ENCODE measurements at regions not wholly inside any gene's neighbourhood (a gene's known extent, or its start where the extent isn't known, plus 50 kb on each side); places are given as distances from the start of the nearest gene placed in this dataset.
"Not testable (repeated sequence)": the region's sequence is repeated elsewhere in the genome, so short reads cannot be mapped to it uniquely, and the experiment has no call there.

- peaks cover 9% of the 10 kb centered on the region for H3K4me1 Mint-ChIP-seq
- no peaks in the 10 kb centered on the region for H3K36me3 Mint-ChIP-seq (ENCODE audit: low read depth)
- peaks cover 15% of the 10 kb centered on the region for H3K27me3 Mint-ChIP-seq (ENCODE audit: low read depth, poor library complexity)
- DNase-seq = no peak
- TF ChIP-seq, protein P1, sequence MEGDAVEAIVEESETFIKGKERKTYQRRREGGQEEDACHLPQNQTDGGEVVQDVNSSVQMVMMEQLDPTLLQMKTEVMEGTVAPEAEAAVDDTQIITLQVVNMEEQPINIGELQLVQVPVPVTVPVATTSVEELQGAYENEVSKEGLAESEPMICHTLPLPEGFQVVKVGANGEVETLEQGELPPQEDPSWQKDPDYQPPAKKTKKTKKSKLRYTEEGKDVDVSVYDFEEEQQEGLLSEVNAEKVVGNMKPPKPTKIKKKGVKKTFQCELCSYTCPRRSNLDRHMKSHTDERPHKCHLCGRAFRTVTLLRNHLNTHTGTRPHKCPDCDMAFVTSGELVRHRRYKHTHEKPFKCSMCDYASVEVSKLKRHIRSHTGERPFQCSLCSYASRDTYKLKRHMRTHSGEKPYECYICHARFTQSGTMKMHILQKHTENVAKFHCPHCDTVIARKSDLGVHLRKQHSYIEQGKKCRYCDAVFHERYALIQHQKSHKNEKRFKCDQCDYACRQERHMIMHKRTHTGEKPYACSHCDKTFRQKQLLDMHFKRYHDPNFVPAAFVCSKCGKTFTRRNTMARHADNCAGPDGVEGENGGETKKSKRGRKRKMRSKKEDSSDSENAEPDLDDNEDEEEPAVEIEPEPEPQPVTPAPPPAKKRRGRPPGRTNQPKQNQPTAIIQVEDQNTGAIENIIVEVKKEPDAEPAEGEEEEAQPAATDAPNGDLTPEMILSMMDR (IDR thresholded peaks at IDR 0.05) = no peak
- H3K9me3 Mint-ChIP-seq = no peaks in the 10 kb centered on the region
- H3K4me3 Mint-ChIP-seq = no peak overlapping the region
- H3K27ac Mint-ChIP-seq = no peak overlapping the region
Observed at GRCh38 chr12:46900734-46901463, 75.1 kb upstream of the SLC38A4 start.

GRCh38 chr12:46901464-46902205 is 75.8 kb upstream of the SLC38A4 start:
- H3K27ac Mint-ChIP-seq = no peak overlapping the region
- TF ChIP-seq, protein P1 (IDR thresholded peaks at IDR 0.05) = no peak
- DNase-seq = no peak
- peaks cover 9% of the 10 kb centered on the region for H3K4me1 Mint-ChIP-seq
- no peaks in the 10 kb centered on the region for H3K36me3 Mint-ChIP-seq (ENCODE audit: low read depth)
- H3K4me3 Mint-ChIP-seq = no peak overlapping the region
- peaks cover 15% of the 10 kb centered on the region for H3K27me3 Mint-ChIP-seq (ENCODE audit: low read depth, poor library complexity)
- H3K9me3 Mint-ChIP-seq = no peaks in the 10 kb centered on the region

DNA sequence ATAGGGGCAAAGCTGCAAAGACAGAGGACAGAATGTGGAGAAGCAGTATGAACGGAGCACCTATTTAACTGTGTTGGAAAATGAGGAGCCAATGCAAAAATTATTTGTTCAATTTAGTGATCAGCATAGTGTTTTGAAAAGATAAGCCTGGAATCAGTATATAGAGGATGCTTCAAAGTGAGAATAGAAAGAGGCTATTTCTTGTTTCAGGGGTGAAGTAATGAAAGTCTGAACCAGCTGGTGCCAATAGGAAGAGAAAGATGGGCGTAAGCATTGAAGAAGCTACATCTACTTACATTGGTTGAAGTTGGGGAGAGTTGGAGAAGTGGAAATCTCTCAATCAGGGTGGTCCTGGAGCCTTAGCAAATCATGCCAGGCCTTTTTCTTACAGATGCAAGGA is 77.3 kb upstream of the SLC38A4 start:
- TF ChIP-seq, protein P1 (IDR thresholded peaks at IDR 0.05) = no peak
- peaks cover 15% of the 10 kb centered on the region for H3K27me3 Mint-ChIP-seq (ENCODE audit: low read depth, poor library complexity)
- no peaks in the 10 kb centered on the region for H3K9me3 Mint-ChIP-seq
- peaks cover 9% of the 10 kb centered on the region for H3K4me1 Mint-ChIP-seq
- no peak for DNase-seq
- H3K4me3 Mint-ChIP-seq = no peak overlapping the region
- H3K27ac Mint-ChIP-seq = no peak overlapping the region
- no peaks in the 10 kb centered on the region for H3K36me3 Mint-ChIP-seq (ENCODE audit: low read depth)

DNA sequence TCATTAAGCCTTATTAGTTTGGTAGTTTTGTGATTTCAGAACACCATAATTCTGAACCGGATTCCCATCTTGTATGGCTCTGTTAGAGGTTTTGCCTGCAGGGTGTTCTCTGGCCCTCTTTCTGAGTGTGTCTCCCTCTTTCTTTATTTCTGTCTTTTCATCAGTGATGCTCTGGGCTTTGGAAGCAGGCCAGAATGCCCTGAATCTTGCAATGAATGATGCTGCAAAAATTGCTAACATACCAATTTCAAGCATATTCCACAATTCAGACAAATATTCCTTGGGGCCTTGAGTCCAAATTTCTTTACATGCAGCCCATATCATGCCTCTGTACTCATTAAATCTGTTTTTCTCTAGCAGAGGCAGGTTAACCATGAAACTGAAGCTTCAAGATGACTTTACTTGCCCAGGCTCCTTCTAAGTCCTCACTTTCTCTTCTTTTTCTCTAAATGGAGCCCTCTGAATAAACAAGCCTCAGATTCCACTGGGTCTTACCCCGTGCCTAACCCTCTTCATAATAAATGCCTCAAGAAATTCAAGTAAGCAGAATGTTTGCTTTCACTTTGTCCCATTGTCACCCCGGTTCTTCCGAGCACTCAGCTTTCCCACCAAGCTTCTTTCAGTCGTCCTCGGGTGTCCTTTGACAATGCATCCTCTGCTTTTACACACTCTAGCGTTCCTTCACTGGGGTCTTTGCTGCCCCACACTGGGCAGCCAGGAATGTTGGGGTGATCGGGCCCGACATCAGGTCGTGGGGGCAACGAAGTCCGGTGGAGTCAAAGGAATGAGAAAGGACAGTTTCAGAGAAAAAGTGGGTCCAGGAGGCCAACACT is 78.8 kb upstream of the SLC38A4 start:
- H3K27ac Mint-ChIP-seq = peak overlapping the region; percentile 64

GRCh38 chr12:46905239-46905627 is 79.4 kb upstream of the SLC38A4 start:
- peaks cover 12% of the 10 kb centered on the region for H3K9me3 Mint-ChIP-seq
- H3K27ac Mint-ChIP-seq = peak overlapping the region; percentile 64
- peaks cover 15% of the 10 kb centered on the region for H3K27me3 Mint-ChIP-seq (ENCODE audit: low read depth, poor library complexity)
- H3K36me3 Mint-ChIP-seq (ENCODE audit: low read depth); H3K4me1 Mint-ChIP-seq; H3K4me3 Mint-ChIP-seq: not testable (repeated sequence)
- DNase-seq = peak; percentile 10

More for the DNA sequence above, 78.8 kb upstream of the SLC38A4 start:
- H3K9me3 Mint-ChIP-seq = peaks cover 6% of the 10 kb centered on the region
- H3K4me1 Mint-ChIP-seq = peaks cover 9% of the 10 kb centered on the region
- peaks cover 15% of the 10 kb centered on the region for H3K27me3 Mint-ChIP-seq (ENCODE audit: low read depth, poor library complexity)
- DNase-seq = no peak
- no peaks in the 10 kb centered on the region for H3K36me3 Mint-ChIP-seq (ENCODE audit: low read depth)
- TF ChIP-seq, protein P1 (IDR thresholded peaks at IDR 0.05) = no peak
- no peak overlapping the region for H3K4me3 Mint-ChIP-seq

DNA sequence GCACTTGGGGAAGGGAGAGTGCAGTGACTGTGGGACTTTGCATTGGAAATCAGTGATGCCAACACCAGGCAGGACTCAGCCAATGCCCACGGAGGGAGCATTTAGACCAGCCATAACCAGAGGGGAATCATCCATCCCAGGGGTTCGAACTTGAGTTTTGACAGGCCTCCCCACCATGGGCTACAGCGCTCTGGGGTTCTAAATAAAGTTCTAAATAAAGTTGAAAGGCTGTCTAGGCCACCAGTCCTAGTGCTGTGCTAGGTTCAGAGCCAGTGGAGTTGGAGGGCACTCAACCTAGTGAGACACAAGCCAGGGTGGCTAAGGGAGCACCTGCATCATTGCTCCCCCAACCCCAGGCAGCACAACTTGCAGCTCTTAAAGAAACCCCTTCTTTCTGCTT is 82.0 kb upstream of the SLC38A4 start:
- peaks cover 9% of the 10 kb centered on the region for H3K4me1 Mint-ChIP-seq
- H3K36me3 Mint-ChIP-seq (ENCODE audit: low read depth) = no peaks in the 10 kb centered on the region
- H3K27ac Mint-ChIP-seq = no peak overlapping the region
- TF ChIP-seq, protein P1 (IDR thresholded peaks at IDR 0.05) = no peak
- H3K4me3 Mint-ChIP-seq = no peak overlapping the region
- DNase-seq = no peak
- H3K9me3 Mint-ChIP-seq = peaks cover 32% of the 10 kb centered on the region
- H3K27me3 Mint-ChIP-seq (ENCODE audit: low read depth, poor library complexity) = peaks cover 11% of the 10 kb centered on the region
